ENCODE measurements at regions not wholly inside any gene's neighbourhood (a gene's known extent, or its start where the extent isn't known, plus 50 kb on each side); places are given as distances from the start of the nearest gene placed in this dataset.

DNA sequence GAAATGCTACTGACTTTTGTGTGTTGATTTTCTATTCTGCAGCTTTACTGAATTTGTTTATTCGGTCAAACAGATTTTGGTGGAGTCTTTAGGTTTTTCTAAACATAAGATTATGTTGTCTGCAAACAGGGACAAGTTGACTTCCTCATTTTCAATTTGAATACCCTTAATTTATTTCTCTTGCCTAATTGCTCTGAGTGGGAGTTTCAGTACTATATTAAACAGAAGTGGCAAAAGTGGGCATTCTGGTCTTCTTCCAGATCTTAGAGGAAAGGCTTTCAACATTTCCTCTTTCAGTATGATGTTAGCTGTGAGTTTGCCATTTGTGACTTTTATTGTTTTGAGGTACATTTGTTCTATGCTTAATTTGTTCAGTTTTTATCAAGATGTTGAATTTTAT is 268.5 kb downstream of the WNT5A start:
- intact Hi-C loops (cut with DNase I; ENCODE audit: low total_unique reads), result no loop called here
- Histone ChIP-seq H3K4me3 (no peak overlapping the region), H3K4me1 (no peaks in the 10 kb centered on the region), H3K27ac (no peak overlapping the region), H3K36me3 (no peaks in the 10 kb centered on the region), H3K27me3 (no peaks in the 10 kb centered on the region), H3K9me3 (peaks cover 0 to 5% (median 0%) of the 10 kb centered on the region in 3 donors)
- DNase-seq, result no peak
- no peak for TF ChIP-seq CTCF (IDR thresholded peaks at IDR 0.05)

- Histone ChIP-seq H3K36me3 (no peaks in the 10 kb centered on the region), H3K9me3 (no peaks in the 10 kb centered on the region), H3K27me3 (no peaks in the 10 kb centered on the region), H3K4me1 (no peaks in the 10 kb centered on the region), H3K4me3 (no peak overlapping the region), H3K27ac (no peak overlapping the region)
- DNase-seq, result no peak
- no peak for TF ChIP-seq CTCF (IDR thresholded peaks at IDR 0.05)
- intact Hi-C loops (cut with DNase I; ENCODE audit: low total_unique reads), result no loop called here
These were observed 279.4 kb downstream of the WNT5A start for GRCh38 chr3:55207744-55208143.

- H3K4me3 ChIP-seq, result no peak overlapping the region
- no peak for DNase-seq
- no peak for TF ChIP-seq CTCF (IDR thresholded peaks at IDR 0.05)
- intact Hi-C loops (cut with DNase I; ENCODE audit: low total_unique reads), result no loop called here
- no peaks in the 10 kb centered on the region for H3K4me1 ChIP-seq
- no peak overlapping the region for H3K27ac ChIP-seq
- no peaks in the 10 kb centered on the region for H3K36me3 ChIP-seq
- no peaks in the 10 kb centered on the region for H3K27me3 ChIP-seq
- H3K9me3 ChIP-seq, result no peaks in the 10 kb centered on the region
These were observed 278.1 kb upstream of the LRTM1 start for GRCh38 chr3:55205990-55206389.

DNA sequence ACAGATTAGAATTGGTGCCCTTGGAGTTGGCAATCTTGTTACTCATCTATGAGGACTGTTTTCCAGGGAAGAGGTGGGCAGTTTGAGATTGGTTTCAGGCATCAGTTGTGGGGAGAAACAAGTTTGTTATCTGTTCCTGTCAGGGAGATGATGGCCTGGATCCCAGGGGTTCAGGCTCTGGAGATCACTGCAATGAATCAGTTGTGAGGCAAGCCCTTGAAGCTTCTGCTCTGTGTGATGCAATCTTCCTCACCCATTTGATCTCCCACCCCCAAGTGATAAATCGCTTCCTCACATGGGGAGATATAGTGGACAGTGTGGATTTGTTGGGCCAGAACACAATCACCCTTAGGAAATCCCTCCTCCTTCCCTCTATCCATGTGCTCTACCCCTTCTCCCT is 276.6 kb upstream of the LRTM1 start:
- Histone ChIP-seq H3K36me3 (no peaks in the 10 kb centered on the region), H3K27me3 (no peaks in the 10 kb centered on the region), H3K4me1 (no peaks in the 10 kb centered on the region), H3K9me3 (no peaks in the 10 kb centered on the region), H3K4me3 (no peak overlapping the region), H3K27ac (no peak overlapping the region)
- intact Hi-C loops (cut with DNase I; ENCODE audit: low total_unique reads), result no loop called here
- no peak for TF ChIP-seq CTCF (IDR thresholded peaks at IDR 0.05)
- DNase-seq, result no peak

DNA sequence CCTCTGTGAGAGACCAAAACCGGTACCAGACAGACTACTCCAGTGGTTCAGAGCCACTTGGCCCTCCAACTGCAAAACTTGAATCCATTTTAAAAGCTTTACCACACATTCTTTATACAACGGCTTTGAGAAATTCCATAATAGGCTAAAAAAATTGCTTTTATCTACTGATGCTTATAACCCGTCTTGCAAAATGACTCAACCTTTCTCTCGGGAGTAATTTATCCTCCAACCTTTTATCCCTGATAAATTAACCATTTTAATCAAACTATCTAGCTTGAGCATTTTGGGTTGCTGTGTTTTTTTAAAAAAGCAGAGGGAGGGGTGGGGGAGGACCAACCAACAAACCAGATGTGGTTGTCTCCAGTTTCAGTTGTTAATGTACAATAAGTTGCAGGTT is 275.7 kb upstream of the LRTM1 start:
- Histone ChIP-seq H3K4me1 (no peaks in the 10 kb centered on the region), H3K9me3 (no peaks in the 10 kb centered on the region), H3K27ac (no peak overlapping the region), H3K27me3 (no peaks in the 10 kb centered on the region), H3K36me3 (no peaks in the 10 kb centered on the region), H3K4me3 (no peak overlapping the region)
- no peak for DNase-seq
- intact Hi-C loops (cut with DNase I; ENCODE audit: low total_unique reads), result no loop called here
- TF ChIP-seq CTCF (IDR thresholded peaks at IDR 0.05), result no peak

DNA sequence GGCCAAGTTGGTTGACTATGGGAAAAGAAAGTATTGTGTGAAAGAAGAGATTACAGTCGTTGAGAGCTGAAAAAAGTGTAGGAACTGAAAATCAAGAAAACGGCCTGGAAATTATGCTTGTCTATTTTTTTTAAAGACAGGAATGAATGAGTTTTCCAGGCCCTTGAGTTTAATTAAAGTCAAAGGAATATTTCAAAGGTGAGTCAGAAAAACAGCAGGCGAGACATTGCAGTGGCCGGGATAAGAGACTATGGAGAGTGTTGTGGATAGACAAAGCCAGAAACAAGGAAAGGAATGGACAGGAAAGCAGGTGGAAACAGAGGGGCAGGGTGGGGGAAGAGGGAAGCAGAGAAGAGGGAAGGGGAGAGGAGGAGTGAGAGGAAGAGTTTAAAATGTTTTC is 275.1 kb upstream of the LRTM1 start:
- Histone ChIP-seq H3K36me3 (no peaks in the 10 kb centered on the region), H3K4me1 (no peaks in the 10 kb centered on the region), H3K4me3 (no peak overlapping the region), H3K27ac (no peak overlapping the region), H3K27me3 (no peaks in the 10 kb centered on the region), H3K9me3 (no peaks in the 10 kb centered on the region)
- intact Hi-C loops (cut with DNase I; ENCODE audit: low total_unique reads), result no loop called here
- no peak for TF ChIP-seq CTCF (IDR thresholded peaks at IDR 0.05)
- no peak for DNase-seq
